SU-DHL-6 (cell line): ENCODE measurements at regions not wholly inside any gene's neighbourhood (a gene's known extent, or its start where the extent isn't known, plus 50 kb on each side); places are given as distances from the start of the nearest gene placed in this dataset.

Source experiments
- H2AFZ ChIP-seq: fragments of 200-600 bp; sonication (generic); 2 replicates; pipeline ENCODE4 v1.6.1; 2014; ENCODE audit warnings: low read depth, mild to moderate bottlenecking, moderate library complexity, mixed read lengths, antibody characterized with exemption, low read length; ENCODE audit not compliant: severe bottlenecking
- H3F3A ChIP-seq: fragments of 200-600 bp; shearing (Covaris generic); 2 replicates; pipeline ENCODE4 v1.6.0; 2016; ENCODE audit warnings: antibody characterized with exemption, mild to moderate bottlenecking; ENCODE audit not compliant: insufficient read depth
- H3K27ac ChIP-seq: fragments of 200-600 bp; sonication (generic); 2 replicates; pipeline ENCODE4 v1.5.1; 2016; ENCODE audit warnings: low read depth, mild to moderate bottlenecking, low read length, moderate library complexity, mixed read lengths
- H3K27me3 ChIP-seq: fragments of 200-600 bp; sonication (generic), shearing (Covaris generic); 2 replicates; pipeline ENCODE4 v1.6.0; 2014; ENCODE audit warnings: mild to moderate bottlenecking, low read length
- H3K36me3 ChIP-seq: fragments of 200-600 bp; sonication (generic); 2 replicates; pipeline ENCODE4 v1.6.1; 2014; ENCODE audit warnings: mild to moderate bottlenecking, low read length, mixed read lengths
- H3K4me2 ChIP-seq: fragments of 300-600, 200-600 bp; shearing (Covaris generic), sonication (generic); 2 replicates; pipeline ENCODE4 v1.6.0; 2014; ENCODE audit warnings: low read length, low read depth, mild to moderate bottlenecking; ENCODE audit not compliant: poor library complexity, severe bottlenecking
- H3K4me3 ChIP-seq: fragments of 200-600 bp; sonication (generic); 2 replicates; pipeline ENCODE4 v1.5.1; 2014; ENCODE audit warnings: antibody characterized with exemption, low read length, mild to moderate bottlenecking, mixed read lengths; ENCODE audit not compliant: insufficient read depth, poor library complexity, severe bottlenecking
- H3K79me2 ChIP-seq: fragments of 200-600 bp; sonication (generic); 2 replicates; pipeline ENCODE4 v1.6.1; 2014; ENCODE audit warnings: mild to moderate bottlenecking, low read length, moderate library complexity; ENCODE audit not compliant: insufficient read depth
- H3K9ac ChIP-seq: fragments of 200-600 bp; sonication (generic); 2 replicates; pipeline ENCODE4 v1.7.0; 2014; ENCODE audit warnings: mild to moderate bottlenecking, low read length
- H3K9me2 ChIP-seq: fragments of 200-600 bp; sonication (generic); replicated peaks from 2 replicates; pipeline ENCODE4 v1.6.1; 2014; ENCODE audit warnings: low read length; ENCODE audit not compliant: insufficient read depth
- H3K9me3 ChIP-seq: fragments of 200-600 bp; sonication (generic); 2 replicates; pipeline ENCODE4 v1.6.1; 2014; ENCODE audit warnings: low read length, mixed read lengths; ENCODE audit not compliant: insufficient read depth
- H4K20me1 ChIP-seq: fragments of 200-600 bp; sonication (generic); 2 replicates; pipeline ENCODE4 v1.6.1; 2014; ENCODE audit warnings: low read depth, mild to moderate bottlenecking, antibody characterized with exemption, low read length, moderate library complexity, mixed read lengths
- CTCF ChIP-seq: fragments of 200-600 bp; sonication (generic); IDR thresholded peaks from one replicate; pipeline ENCODE4 v1.5.1; 2017; ENCODE audit warnings: antibody characterized with exemption, mild to moderate bottlenecking, low read length, moderate library complexity; ENCODE audit not compliant: insufficient read depth, poor library complexity, severe bottlenecking
- EZH2phosphoT487 ChIP-seq: fragments of 200-600 bp; sonication (generic), shearing (Covaris generic); conservative IDR thresholded peaks from 2 replicates; pipeline ENCODE4 v1.6.1; 2018; ENCODE audit warnings: mild to moderate bottlenecking, antibody characterized with exemption, low read length, moderate library complexity, mixed read lengths

DNA sequence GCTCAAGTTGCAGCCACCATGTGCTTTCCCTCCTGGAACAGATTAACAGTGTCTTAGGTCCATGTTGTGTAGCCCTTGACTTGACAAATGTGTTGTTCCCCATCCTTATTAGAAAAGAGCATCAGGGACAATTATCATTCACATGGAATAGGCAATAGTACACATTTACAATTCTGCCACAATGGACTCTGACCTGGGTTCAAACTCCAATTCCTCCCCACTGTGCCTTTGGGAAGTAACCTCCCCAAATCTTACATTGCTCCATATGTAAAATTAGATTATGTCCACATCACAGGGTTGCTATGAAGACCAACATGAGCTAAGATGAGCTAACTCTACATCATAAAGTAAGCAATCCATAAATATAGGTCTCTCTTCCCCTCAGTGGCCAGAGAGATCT lies 193.8 kb downstream of the NRP2 start:
- H3K9me3 ChIP-seq = no peaks in the 10 kb centered on the region
- no peak overlapping the region for H3K9ac ChIP-seq
- H3K27ac ChIP-seq = no peak overlapping the region
- H3K27me3 ChIP-seq = no peaks in the 10 kb centered on the region
- H3K4me3 ChIP-seq = no peak overlapping the region
- no peaks in the 10 kb centered on the region for H3K9me2 ChIP-seq
- H3K36me3 ChIP-seq = no peaks in the 10 kb centered on the region
- no peaks in the 10 kb centered on the region for H4K20me1 ChIP-seq
- H2AFZ ChIP-seq = no peak overlapping the region
- TF ChIP-seq EZH2phosphoT487 (no peak), CTCF (no peak)
- H3K79me2 ChIP-seq = no peaks in the 10 kb centered on the region
- no peaks in the 10 kb centered on the region for H3F3A ChIP-seq
- H3K4me2 ChIP-seq = no peak overlapping the region

DNA sequence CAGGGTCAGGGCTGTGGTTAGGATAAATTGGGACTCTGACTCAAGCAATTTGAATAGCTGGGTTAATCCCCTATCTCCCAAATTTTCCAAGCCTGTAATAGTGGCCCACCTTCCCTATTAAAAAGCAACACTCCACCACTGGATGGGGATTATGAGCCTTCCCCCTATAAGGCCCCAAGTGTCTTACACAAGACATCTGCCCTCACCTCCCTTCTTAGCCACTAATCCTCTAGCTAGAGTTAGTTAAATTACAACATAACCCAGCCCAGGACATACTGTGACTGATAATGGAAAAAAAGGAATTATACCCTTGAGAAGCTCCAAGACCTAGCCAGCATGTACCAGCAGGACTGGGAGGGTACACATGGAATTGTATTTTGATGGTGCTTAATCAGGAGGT lies 190.4 kb downstream of the NRP2 start:
- Histone ChIP-seq H3K9me2 (no peaks in the 10 kb centered on the region), H3K9me3 (no peaks in the 10 kb centered on the region), H3F3A (no peaks in the 10 kb centered on the region), H3K79me2 (no peaks in the 10 kb centered on the region), H4K20me1 (no peaks in the 10 kb centered on the region), H3K4me3 (no peak overlapping the region), H2AFZ (no peak overlapping the region), H3K27ac (no peak overlapping the region), H3K9ac (no peak overlapping the region), H3K36me3 (no peaks in the 10 kb centered on the region), H3K4me2 (no peak overlapping the region), H3K27me3 (no peaks in the 10 kb centered on the region)
- TF ChIP-seq EZH2phosphoT487 (no peak), CTCF (no peak)

DNA sequence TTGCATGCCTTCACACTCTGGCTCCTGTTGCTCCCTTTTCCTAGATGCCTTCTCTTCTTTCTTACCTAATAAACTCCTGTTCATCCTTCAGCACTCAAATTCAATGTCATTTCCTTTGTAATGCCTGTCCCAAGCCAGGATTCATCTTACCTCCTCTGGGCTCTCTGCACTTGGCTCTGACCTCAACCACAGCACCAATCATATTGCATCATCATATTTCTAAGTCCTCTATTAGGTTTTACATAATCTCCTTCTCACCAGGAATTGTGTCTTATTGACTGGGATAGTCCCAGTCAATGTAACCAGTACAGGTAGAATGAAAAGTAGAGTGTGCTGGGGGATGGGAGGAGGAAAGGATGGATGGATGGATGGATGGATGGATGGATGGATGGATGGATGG lies 187.1 kb downstream of the NRP2 start:
- H3K9me3 ChIP-seq = no peaks in the 10 kb centered on the region
- H3K9me2 ChIP-seq = no peaks in the 10 kb centered on the region
- no peaks in the 10 kb centered on the region for H4K20me1 ChIP-seq
- H3K79me2 ChIP-seq = no peaks in the 10 kb centered on the region
- H3K4me3 ChIP-seq = no peak overlapping the region
- H3K27me3 ChIP-seq = no peaks in the 10 kb centered on the region
- no peaks in the 10 kb centered on the region for H3F3A ChIP-seq
- no peak overlapping the region for H3K9ac ChIP-seq
- TF ChIP-seq EZH2phosphoT487 = no peak
- TF ChIP-seq CTCF = no peak
- H2AFZ ChIP-seq = no peak overlapping the region
- H3K4me2 ChIP-seq = no peak overlapping the region
- H3K27ac ChIP-seq = no peak overlapping the region
- no peaks in the 10 kb centered on the region for H3K36me3 ChIP-seq

DNA sequence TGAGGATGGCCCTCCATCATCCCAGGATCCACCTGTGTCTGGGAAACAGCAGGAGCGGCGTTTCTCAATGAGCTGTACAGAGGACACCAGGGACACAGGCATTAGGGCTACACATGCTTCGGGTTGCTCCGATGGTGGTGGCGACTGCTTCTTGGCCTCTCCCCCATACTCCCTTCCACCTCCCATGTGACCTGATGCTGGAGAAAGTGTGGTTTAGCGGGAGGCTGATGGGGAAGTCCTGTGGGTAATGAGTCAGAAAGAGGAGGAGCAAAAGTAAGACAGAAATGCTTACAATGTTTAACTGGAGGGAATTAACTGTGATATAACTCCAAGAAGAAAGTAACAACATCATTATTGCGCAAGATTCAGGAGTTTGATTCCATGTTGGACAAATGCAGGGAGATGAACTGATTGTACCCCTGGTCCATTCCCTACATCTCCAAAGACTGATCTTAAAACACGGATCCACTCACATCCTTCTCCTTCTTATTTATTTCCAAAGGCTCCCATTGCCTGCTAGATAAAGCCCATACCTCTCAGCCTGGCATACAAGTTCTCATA lies 186.6 kb downstream of the NRP2 start:
- Histone ChIP-seq H3K4me2 (no peak overlapping the region), H3K9me2 (no peaks in the 10 kb centered on the region), H3K9me3 (no peaks in the 10 kb centered on the region), H3F3A (no peaks in the 10 kb centered on the region), H3K27ac (no peak overlapping the region), H4K20me1 (no peaks in the 10 kb centered on the region), H3K79me2 (no peaks in the 10 kb centered on the region), H2AFZ (no peak overlapping the region), H3K9ac (no peak overlapping the region), H3K27me3 (no peaks in the 10 kb centered on the region), H3K4me3 (no peak overlapping the region), H3K36me3 (no peaks in the 10 kb centered on the region)
- TF ChIP-seq EZH2phosphoT487 (no peak), CTCF (no peak)
